Lower leg skin (tissue), 4 donors: ENCODE measurements at regions not wholly inside any gene's neighbourhood (a gene's known extent, or its start where the extent isn't known, plus 50 kb on each side); places are given as distances from the start of the nearest gene placed in this dataset.

Experiments used
- DNase-seq, 2 donors: peaks; one replicate each; pipeline ENCODE4 v3.0.0-alpha.2; 2019; ENCODE audit warnings: low spot score in 2 of 2
- H3K4me3 ChIP-seq: fragments of 200-600 bp; sonication (generic); 2 replicates; pipeline ENCODE4 v1.5.1; 2017; ENCODE audit warnings: mild to moderate bottlenecking, low read depth; ENCODE audit not compliant: poor library complexity, severe bottlenecking
- POLR2A ChIP-seq, 2 donors: fragments of 450-650 bp; IDR thresholded peaks; one replicate each; pipeline ENCODE4 v1.6.1; 2016 to 2017; ENCODE audit warnings: antibody characterized with exemption in 2 of 2, mild to moderate bottlenecking in 1 of 2, moderate library complexity in 1 of 2
- WGBS, 2 donors: methylation state at CpG; one replicate each; pipeline ENCODE4 v1.1.5; 2018; 5-methylcytosine and 5-hydroxymethylcytosine counted together
- intact Hi-C: fragments of 100-400 bp; cut with DNase I; formaldehyde crosslinking; loops from one replicate; pipeline ENCODE4 v1.15.0; 2023; ENCODE audit warnings: low total_unique reads
- TF ChIP-seq, protein P1 (sequence below), 3 donors: fragments of 450-650 bp; IDR thresholded peaks; one replicate each; pipeline ENCODE4 v1.5.1; 2016; ENCODE audit warnings: antibody characterized with exemption in 3 of 3, mild to moderate bottlenecking in 3 of 3, moderate library complexity in 2 of 3

DNA sequence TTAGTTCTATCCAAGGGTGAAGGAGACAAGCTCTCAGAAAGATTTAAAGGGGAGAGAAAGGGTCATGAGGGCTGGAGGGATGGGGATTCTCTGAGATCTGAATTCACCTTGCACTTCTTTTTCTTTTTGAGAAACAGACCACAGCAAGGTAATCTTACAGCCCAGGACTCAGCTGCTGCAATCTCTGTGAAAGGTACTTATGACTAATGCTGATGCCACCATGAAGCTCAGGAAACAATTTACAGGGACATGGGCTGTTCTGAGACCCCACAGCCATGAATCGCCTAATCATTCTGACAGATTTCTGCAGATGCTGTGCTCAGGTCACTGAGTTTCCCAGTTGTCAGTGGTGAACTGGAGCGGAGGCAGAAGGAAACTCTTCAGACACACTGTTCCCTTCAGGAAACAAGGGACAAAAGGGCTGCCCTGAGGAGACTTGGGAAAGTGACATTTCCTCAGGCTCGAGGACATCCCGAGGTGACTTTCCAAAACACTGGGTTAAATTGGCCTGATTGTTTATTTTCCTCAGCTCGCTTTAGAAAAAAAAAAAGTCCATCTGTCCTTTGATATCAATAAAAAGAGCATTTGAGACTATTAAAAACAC, 103.8 kb upstream of the PLCB4 start:
- TF ChIP-seq POLR2A (IDR thresholded peaks at IDR 0.05): no peak
- TF ChIP-seq, protein P1, sequence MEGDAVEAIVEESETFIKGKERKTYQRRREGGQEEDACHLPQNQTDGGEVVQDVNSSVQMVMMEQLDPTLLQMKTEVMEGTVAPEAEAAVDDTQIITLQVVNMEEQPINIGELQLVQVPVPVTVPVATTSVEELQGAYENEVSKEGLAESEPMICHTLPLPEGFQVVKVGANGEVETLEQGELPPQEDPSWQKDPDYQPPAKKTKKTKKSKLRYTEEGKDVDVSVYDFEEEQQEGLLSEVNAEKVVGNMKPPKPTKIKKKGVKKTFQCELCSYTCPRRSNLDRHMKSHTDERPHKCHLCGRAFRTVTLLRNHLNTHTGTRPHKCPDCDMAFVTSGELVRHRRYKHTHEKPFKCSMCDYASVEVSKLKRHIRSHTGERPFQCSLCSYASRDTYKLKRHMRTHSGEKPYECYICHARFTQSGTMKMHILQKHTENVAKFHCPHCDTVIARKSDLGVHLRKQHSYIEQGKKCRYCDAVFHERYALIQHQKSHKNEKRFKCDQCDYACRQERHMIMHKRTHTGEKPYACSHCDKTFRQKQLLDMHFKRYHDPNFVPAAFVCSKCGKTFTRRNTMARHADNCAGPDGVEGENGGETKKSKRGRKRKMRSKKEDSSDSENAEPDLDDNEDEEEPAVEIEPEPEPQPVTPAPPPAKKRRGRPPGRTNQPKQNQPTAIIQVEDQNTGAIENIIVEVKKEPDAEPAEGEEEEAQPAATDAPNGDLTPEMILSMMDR (IDR thresholded peaks at IDR 0.05): no peak
- no peak overlapping the region for H3K4me3 ChIP-seq
- no peak for DNase-seq
- WGBS, 2 donors: 62 to 85% methylated on average over 5 of the region's 5 CpGs
- intact Hi-C loops: no loop called here

DNA sequence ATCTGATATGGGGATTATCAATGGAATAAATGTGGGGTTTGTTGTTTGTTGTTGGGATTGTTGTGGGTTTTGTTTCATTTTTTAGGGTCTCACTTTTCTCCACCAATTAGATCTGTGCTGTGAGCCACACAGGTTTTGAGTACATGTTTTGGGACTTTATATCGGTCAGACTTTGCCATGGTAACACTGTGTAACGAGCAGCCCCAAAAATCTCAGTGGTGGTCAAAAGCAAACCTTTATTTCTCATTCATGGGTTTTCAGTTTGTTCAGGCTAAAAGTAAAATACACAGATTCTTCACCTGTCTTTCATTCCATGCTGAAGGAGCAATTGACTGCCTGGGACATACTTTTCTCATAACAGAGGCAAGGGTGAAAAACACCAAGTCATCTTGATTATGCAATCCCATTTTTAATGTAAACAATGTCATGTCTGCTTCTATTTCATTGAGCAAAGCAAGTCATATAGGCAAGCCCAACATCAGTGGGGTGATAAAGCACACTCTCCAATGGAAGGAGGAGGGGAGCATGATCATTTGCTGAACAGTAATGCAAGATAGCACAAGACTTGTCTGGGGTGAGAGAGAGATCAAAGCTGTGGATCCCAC, 101.1 kb upstream of the PLCB4 start:
- no peak overlapping the region for H3K4me3 ChIP-seq
- WGBS, 2 donors: 94 to 97% methylated on average over 2 of the region's 2 CpGs
- intact Hi-C loops: no loop called here
- TF ChIP-seq, protein P1 (IDR thresholded peaks at IDR 0.05): no peak
- no peak for TF ChIP-seq POLR2A (IDR thresholded peaks at IDR 0.05)
- DNase-seq: no peak

DNA sequence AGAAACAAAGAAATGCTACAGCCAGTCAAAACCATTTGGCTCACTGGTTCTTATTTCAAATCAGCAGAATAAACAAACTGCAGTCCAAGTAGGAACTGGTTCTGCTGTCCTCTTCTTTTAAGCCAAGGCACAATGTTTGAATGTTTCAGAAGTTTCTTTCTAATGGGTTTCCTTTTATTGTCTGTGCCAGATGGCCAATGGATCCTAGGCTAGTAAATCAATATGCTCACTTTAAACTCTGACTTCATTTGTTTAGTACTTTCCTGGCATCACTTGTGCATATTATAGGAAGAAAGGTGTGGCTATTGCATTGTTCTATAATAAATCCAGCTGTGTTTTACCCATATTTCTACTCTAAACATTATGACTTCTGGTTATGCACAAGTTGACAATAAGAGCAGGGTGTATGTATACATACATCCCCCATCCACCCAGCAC, 99.7 kb upstream of the PLCB4 start:
- TF ChIP-seq, protein P1 (IDR thresholded peaks at IDR 0.05): no peak
- no peak for TF ChIP-seq POLR2A (IDR thresholded peaks at IDR 0.05)
- no peak overlapping the region for H3K4me3 ChIP-seq
- no peak for DNase-seq
- intact Hi-C loops: no loop called here

DNA sequence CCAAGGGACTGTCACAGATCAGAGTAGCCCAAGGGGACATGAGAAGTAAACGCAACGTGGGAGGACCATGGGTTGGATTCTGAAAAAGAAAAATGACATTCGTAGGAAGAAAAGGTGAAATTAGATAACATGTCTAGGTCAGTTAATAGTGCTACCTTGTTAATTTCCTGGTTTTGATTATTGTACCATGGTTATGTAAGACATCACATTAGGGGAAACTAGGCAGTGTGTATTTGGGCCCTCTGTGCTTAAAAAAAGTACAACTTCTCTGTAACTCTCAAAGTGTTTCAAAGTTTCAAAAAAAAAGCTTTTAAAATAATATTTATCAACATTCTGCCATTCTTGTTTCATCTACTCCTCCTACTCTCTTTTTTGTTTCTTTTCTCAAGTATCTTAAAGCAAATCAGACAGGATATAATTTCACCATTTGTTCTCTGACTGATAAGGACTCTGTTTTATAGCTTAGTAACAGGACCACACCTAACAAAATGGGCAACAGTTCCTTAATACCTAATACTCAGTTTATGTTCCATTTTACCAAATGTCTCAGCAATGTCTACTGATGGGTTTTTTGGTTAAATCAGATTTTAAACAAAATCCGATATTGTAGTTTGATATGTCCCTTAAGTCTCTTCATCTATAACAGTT, 97.1 kb upstream of the PLCB4 start:
- H3K4me3 ChIP-seq: no peak overlapping the region
- no peak for TF ChIP-seq POLR2A (IDR thresholded peaks at IDR 0.05)
- TF ChIP-seq, protein P1 (IDR thresholded peaks at IDR 0.05): no peak
- no peak for DNase-seq
- intact Hi-C loops: no loop called here
- WGBS, 2 donors: 67 to 70% methylated on average over 4 of the region's 4 CpGs

DNA sequence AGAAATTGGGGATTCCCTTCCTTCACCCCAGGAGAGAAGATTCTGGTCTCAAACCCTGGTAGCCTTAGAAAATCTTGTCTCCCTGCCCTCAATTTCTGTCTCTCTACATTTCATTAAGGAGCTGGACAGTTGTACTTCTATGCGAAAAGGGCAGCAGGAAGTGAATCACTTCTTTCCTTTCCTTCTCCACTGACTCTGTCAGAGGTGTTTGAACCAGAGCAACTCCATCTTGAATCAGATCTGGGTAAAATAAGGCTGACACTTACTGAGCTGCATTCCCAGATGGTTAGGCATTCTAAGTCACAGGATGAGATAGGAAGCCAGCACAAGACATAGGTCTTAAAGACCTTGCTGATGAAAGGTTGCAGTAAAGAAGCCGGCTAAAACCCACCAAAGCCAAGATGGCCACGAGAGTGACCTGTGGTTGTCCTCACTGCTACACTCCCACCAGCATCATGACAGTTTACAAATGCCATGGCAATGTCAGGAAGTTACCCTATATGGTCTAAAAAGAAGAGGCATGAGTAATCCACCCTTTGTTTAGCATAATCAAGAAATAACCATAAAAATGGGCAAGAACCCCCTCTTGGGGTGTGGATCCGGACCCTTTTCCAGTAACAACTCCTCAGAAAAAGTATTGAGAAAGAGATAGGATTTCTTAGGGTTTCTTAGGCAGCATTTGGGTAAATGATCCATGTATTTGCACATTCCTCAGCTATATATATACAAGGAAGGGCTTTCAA, 95.8 kb upstream of the PLCB4 start:
- TF ChIP-seq POLR2A (IDR thresholded peaks at IDR 0.05): no peak
- TF ChIP-seq, protein P1 (IDR thresholded peaks at IDR 0.05): no peak
- WGBS, 2 donors: 87 to 89% methylated on average over 4 of the region's 4 CpGs
- DNase-seq: no peak
- no peak overlapping the region for H3K4me3 ChIP-seq
- intact Hi-C loops: no loop called here
